ENCODE measurements at regions not wholly inside any gene's neighbourhood (a gene's known extent, or its start where the extent isn't known, plus 50 kb on each side); places are given as distances from the start of the nearest gene placed in this dataset.

DNA sequence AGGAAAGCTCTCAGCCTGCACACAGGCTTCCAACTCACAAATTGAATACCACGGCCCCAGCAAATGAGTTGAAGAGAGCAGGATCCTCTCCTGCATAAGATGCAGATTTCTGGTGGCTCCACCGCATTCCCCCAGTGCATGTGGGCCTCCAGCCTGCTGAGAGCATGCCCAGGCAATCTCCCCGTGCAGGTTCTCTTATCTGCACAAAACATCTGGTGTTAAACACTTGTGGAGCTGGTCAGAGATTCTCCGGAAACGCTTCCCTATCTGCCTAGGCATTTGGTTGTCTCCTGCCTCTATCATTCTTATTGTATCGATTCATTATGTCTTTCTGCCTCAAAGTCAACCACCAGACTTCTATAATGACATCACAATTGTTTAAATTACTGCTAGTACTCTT, 1349.0 kb upstream of the B3GALT2 start:
- no peaks in the 10 kb centered on the region for H3K36me3 ChIP-seq (ENCODE audit: control insufficient read depth, insufficient read depth, low read length)
- no peak for DNase-seq (ENCODE audit: low read depth)
- no peak for FAIRE-seq
- H3K27me3 ChIP-seq (ENCODE audit: control insufficient read depth, insufficient read depth, low read length) = no peaks in the 10 kb centered on the region
- H3K4me3 ChIP-seq (ENCODE audit: low read depth, low read length) = no peak overlapping the region
- TF ChIP-seq, protein P1, sequence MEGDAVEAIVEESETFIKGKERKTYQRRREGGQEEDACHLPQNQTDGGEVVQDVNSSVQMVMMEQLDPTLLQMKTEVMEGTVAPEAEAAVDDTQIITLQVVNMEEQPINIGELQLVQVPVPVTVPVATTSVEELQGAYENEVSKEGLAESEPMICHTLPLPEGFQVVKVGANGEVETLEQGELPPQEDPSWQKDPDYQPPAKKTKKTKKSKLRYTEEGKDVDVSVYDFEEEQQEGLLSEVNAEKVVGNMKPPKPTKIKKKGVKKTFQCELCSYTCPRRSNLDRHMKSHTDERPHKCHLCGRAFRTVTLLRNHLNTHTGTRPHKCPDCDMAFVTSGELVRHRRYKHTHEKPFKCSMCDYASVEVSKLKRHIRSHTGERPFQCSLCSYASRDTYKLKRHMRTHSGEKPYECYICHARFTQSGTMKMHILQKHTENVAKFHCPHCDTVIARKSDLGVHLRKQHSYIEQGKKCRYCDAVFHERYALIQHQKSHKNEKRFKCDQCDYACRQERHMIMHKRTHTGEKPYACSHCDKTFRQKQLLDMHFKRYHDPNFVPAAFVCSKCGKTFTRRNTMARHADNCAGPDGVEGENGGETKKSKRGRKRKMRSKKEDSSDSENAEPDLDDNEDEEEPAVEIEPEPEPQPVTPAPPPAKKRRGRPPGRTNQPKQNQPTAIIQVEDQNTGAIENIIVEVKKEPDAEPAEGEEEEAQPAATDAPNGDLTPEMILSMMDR (IDR thresholded peaks at IDR 0.05; ENCODE audit: insufficient read depth, low read length, severe bottlenecking) = no peak

DNA sequence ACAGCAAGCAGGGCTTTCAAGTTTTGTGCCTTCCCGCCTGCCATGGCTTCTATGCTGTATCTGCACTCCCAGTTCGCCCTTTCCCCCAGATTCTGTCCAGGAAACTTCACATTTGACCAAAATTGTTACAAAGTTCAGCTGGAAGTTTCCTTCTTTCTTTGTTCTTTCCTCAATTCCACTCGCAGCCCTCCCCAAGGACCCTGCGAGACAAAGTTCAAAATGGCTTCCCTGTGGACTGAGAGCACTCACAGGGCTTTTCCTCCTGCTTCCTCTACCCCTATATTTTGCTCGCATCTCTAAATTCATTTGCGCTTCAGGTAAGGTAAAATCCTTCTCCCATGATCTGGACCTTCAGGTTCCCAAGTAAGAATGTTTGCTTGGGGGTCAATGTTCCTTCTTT, 1348.4 kb upstream of the B3GALT2 start:
- no peaks in the 10 kb centered on the region for H3K36me3 ChIP-seq (ENCODE audit: control insufficient read depth, insufficient read depth, low read length)
- DNase-seq (ENCODE audit: low read depth) (no peak), FAIRE-seq (no peak)

DNA sequence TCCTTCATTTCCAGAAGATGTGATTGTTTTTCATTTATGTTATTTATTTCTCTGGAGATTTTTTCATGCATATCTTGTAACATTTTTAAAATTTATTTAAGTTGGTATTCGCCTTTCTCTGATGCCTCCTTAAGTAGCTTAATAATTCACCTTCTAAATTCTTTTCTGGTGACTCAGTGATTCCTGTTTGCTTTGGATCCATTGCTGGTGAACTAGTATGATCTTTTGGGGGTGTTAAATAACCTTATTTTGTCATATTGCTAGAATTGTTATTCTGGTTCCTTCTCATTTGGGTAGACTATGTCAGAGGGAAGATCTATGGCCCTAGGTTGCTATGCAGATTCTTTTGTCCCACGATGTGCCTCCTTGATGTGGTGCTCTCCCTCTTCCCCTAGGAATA, 1347.2 kb upstream of the B3GALT2 start:
- no peaks in the 10 kb centered on the region for H3K27me3 ChIP-seq (ENCODE audit: control insufficient read depth, insufficient read depth, low read length)
- TF ChIP-seq, protein P1 (IDR thresholded peaks at IDR 0.05; ENCODE audit: insufficient read depth, low read length, severe bottlenecking) = no peak
- no peak overlapping the region for H3K4me3 ChIP-seq (ENCODE audit: low read depth, low read length)
- no peak for FAIRE-seq
- H3K36me3 ChIP-seq (ENCODE audit: control insufficient read depth, insufficient read depth, low read length) = no peaks in the 10 kb centered on the region
- DNase-seq (ENCODE audit: low read depth) = peak; percentile 17

More for the DNA sequence above, 1348.4 kb upstream of the B3GALT2 start:
- TF ChIP-seq, protein P1 (IDR thresholded peaks at IDR 0.05; ENCODE audit: insufficient read depth, low read length, severe bottlenecking) = no peak
- Histone ChIP-seq H3K27me3 (ENCODE audit: control insufficient read depth, insufficient read depth, low read length) (no peaks in the 10 kb centered on the region), H3K4me3 (ENCODE audit: low read depth, low read length) (no peak overlapping the region)

DNA sequence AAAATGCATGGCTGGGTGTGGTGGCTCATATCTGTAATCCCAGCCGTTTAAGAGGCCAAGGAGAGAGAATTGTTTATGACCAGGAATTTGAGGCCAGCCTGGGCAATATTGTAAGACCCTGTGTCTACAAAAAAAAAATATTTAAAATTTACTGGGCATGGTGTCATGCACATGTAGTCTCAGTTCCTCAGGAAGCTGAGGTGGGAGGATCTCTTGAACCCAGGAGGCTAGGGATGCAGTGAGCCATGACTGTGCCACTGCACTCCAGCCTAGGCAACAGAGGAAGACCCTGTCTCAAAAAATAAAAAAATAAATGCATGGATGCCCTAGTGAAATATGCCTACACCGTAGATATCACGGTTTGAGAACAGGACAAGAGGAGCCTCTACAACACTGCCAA, 1331.2 kb upstream of the B3GALT2 start:
- DNase-seq (ENCODE audit: low read depth) (no peak), FAIRE-seq (no peak)
- Histone ChIP-seq H3K4me3 (ENCODE audit: low read depth, low read length) (no peak overlapping the region), H3K36me3 (ENCODE audit: control insufficient read depth, insufficient read depth, low read length) (no peaks in the 10 kb centered on the region), H3K27me3 (ENCODE audit: control insufficient read depth, insufficient read depth, low read length) (no peaks in the 10 kb centered on the region)
- TF ChIP-seq, protein P1 (IDR thresholded peaks at IDR 0.05; ENCODE audit: insufficient read depth, low read length, severe bottlenecking) = no peak

DNA sequence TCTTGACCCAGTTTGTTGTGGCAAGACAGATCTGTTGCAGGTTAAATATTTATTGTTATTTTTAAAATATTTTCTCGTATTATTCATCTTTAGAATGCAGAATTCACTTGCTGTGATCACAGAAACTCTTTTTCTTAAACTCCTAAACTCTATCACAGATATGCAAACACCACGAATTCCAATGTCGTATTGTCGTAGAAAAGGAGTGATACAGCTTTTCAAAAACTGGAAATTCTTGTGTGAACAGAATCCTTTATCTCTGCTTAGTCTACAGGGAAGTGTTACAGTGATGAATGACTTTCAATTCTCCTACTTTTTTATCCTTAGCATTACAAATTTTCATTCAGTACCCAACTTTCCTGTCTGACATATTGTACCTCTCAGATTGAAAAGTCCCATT, 1329.5 kb upstream of the B3GALT2 start:
- FAIRE-seq = no peak

DNA sequence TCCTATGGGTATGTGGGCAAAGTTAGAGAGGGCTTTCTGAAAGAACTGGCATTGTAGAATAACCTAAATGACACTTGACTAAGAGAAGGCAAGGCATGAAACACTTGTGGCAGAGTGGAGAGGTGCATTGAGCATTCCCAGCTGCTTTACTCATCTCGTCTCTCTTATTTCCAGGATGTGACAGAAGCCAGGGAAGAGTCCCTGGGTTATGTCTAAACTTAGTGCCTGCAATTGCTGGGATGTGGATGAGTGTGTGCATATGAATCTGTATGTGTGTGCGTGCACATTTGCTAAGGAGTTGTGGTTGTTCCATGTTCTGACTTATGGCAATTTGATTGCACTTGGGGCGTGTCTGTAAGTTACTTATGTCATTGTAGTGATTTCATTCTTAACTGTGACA, 1326.5 kb upstream of the B3GALT2 start:
- no peaks in the 10 kb centered on the region for H3K27me3 ChIP-seq (ENCODE audit: control insufficient read depth, insufficient read depth, low read length)
- no peak for DNase-seq (ENCODE audit: low read depth)
- H3K4me3 ChIP-seq (ENCODE audit: low read depth, low read length) = no peak overlapping the region
- no peaks in the 10 kb centered on the region for H3K36me3 ChIP-seq (ENCODE audit: control insufficient read depth, insufficient read depth, low read length)
- TF ChIP-seq, protein P1 (IDR thresholded peaks at IDR 0.05; ENCODE audit: insufficient read depth, low read length, severe bottlenecking) = no peak
- FAIRE-seq = no peak

More for the DNA sequence above, 1329.5 kb upstream of the B3GALT2 start:
- TF ChIP-seq, protein P1 (IDR thresholded peaks at IDR 0.05; ENCODE audit: insufficient read depth, low read length, severe bottlenecking) = no peak
- DNase-seq (ENCODE audit: low read depth) = no peak
- Histone ChIP-seq H3K4me3 (ENCODE audit: low read depth, low read length) (no peak overlapping the region), H3K27me3 (ENCODE audit: control insufficient read depth, insufficient read depth, low read length) (no peaks in the 10 kb centered on the region), H3K36me3 (ENCODE audit: control insufficient read depth, insufficient read depth, low read length) (no peaks in the 10 kb centered on the region)

Measured in bronchial epithelial cell (primary cell).